ENCODE measurements at regions not wholly inside any gene's neighbourhood (a gene's known extent, or its start where the extent isn't known, plus 50 kb on each side); places are given as distances from the start of the nearest gene placed in this dataset.

GRCh38 chrX:97984641-97985040, 1100.9 kb downstream of the RPA4 start:
- TF ChIP-seq, protein P1, sequence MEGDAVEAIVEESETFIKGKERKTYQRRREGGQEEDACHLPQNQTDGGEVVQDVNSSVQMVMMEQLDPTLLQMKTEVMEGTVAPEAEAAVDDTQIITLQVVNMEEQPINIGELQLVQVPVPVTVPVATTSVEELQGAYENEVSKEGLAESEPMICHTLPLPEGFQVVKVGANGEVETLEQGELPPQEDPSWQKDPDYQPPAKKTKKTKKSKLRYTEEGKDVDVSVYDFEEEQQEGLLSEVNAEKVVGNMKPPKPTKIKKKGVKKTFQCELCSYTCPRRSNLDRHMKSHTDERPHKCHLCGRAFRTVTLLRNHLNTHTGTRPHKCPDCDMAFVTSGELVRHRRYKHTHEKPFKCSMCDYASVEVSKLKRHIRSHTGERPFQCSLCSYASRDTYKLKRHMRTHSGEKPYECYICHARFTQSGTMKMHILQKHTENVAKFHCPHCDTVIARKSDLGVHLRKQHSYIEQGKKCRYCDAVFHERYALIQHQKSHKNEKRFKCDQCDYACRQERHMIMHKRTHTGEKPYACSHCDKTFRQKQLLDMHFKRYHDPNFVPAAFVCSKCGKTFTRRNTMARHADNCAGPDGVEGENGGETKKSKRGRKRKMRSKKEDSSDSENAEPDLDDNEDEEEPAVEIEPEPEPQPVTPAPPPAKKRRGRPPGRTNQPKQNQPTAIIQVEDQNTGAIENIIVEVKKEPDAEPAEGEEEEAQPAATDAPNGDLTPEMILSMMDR (IDR thresholded peaks at IDR 0.05; ENCODE audit: low read depth, low read length, missing control alignments): no peak
- H3K4me3 ChIP-seq (ENCODE audit: low read depth, low read length): no peak overlapping the region
- no peak for DNase-seq (ENCODE audit: low read depth)

DNA sequence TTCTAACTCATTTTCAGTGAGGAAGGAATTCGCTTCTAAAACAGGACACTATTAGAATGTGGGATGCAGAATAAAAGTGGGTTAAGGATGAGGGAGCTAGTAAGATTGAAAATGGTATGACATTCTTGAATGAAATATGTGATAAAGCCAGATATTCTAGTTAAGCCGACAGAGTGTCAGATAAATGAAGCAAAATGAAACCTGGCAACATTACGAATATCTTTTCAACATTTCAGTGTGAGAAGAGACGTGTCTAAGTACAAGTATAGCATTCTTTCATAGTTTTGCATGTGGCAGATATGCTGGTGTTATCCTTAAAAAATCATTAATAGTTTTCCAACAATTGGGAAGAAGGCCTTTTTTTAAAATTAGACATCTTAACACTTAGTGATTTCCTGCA, 1101.4 kb downstream of the RPA4 start:
- no peak overlapping the region for H3K4me3 ChIP-seq (ENCODE audit: low read depth, low read length)
- TF ChIP-seq, protein P1 (IDR thresholded peaks at IDR 0.05; ENCODE audit: low read depth, low read length, missing control alignments): no peak

DNA sequence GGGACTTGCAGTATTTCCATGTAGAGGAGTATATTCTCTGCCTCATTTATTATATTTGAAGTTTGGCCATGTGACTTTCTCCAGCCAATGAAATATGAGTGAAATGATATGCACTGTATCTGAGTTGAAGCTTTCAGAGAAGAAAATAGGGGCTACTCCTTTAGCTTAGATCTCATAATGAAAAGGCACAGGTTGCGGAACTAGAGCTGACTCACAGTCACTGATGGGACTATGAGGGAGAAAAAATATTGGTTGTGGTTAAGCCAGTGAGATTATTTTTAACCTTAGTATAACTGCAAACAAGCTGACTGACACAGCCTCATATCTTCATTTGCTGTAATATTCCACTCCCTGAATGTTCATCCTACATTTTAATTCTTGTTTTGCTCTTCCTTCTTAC, 1104.3 kb downstream of the RPA4 start:
- no peak for DNase-seq (ENCODE audit: low read depth)
- no peak overlapping the region for H3K4me3 ChIP-seq (ENCODE audit: low read depth, low read length)
- TF ChIP-seq, protein P1 (IDR thresholded peaks at IDR 0.05; ENCODE audit: low read depth, low read length, missing control alignments): no peak

More for the DNA sequence above, 1101.4 kb downstream of the RPA4 start:
- no peak for DNase-seq (ENCODE audit: low read depth)

GRCh38 chrX:97995834-97996233, 1112.1 kb downstream of the RPA4 start:
- TF ChIP-seq, protein P1 (IDR thresholded peaks at IDR 0.05; ENCODE audit: low read depth, low read length, missing control alignments): no peak
- DNase-seq (ENCODE audit: low read depth): no peak
- H3K4me3 ChIP-seq (ENCODE audit: low read depth, low read length): no peak overlapping the region

DNA sequence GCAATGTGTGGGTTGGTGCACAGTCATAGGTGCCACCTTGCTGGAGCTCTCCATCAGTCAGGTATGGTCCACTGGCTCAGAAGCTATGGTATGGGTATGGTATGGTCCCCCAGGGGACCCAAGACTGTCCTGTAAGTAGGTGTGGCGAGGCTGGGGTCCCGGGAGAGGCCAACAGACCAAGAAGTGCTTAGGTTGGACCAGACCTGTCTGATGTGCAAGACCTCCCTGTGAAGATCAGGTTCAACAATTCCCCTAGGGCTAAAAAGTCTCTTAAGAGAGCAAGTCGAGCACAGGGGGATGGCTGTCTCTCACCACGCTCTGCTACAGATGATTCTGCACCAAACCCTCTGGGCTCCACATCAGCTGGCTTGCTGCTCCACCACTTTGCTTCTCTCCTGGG, 1145.0 kb downstream of the RPA4 start:
- H3K4me3 ChIP-seq (ENCODE audit: low read depth, low read length): no peak overlapping the region
- DNase-seq (ENCODE audit: low read depth): no peak
- TF ChIP-seq, protein P1 (IDR thresholded peaks at IDR 0.05; ENCODE audit: low read depth, low read length, missing control alignments): no peak

DNA sequence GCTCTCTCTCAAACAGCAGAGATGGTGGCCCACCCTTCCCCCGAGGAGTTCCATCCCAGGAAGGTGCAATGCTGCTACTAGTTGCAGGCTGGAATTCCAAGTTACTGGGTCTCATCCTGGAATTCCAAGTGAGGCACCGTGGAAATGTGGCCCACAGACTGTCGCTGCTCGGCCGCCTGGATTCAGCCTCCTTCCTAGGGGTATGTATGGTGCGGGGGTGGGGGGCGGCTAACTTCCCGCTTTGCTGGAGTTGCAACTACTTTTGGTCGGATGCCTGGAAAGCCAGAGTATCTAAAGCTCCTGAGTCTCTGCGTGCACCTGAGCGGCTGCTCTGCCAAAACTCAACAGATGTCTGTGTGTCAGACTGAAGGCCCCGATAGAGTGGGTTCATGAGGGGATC, 1146.2 kb downstream of the RPA4 start:
- no peak overlapping the region for H3K4me3 ChIP-seq (ENCODE audit: low read depth, low read length)
- TF ChIP-seq, protein P1 (IDR thresholded peaks at IDR 0.05; ENCODE audit: low read depth, low read length, missing control alignments): no peak
- DNase-seq (ENCODE audit: low read depth): no peak

DNA sequence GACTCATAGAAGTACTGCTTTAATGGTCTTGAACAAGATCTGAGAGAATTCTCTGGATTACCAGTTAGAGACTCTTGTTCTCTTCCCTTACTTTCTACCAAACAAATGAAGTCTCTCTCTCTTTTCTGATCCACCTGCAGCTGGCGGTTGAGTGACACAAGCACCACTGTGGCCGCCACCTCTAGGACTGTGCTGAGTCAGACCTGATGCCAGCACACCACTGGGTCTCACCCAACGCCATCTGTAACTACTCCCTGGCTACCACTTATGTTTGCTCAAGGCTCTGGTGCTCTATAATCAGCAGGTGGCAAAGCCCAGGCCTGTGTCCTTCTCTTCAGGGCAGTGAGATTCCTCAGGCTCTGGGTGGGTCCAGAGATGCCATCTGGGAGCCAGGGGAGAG, 1173.5 kb downstream of the RPA4 start:
- no peak overlapping the region for H3K4me3 ChIP-seq (ENCODE audit: low read depth, low read length)
- TF ChIP-seq, protein P1 (IDR thresholded peaks at IDR 0.05; ENCODE audit: low read depth, low read length, missing control alignments): no peak
- DNase-seq (ENCODE audit: low read depth): no peak
